ENCODE measurements at regions not wholly inside any gene's neighbourhood (a gene's known extent, or its start where the extent isn't known, plus 50 kb on each side); places are given as distances from the start of the nearest gene placed in this dataset.

DNA sequence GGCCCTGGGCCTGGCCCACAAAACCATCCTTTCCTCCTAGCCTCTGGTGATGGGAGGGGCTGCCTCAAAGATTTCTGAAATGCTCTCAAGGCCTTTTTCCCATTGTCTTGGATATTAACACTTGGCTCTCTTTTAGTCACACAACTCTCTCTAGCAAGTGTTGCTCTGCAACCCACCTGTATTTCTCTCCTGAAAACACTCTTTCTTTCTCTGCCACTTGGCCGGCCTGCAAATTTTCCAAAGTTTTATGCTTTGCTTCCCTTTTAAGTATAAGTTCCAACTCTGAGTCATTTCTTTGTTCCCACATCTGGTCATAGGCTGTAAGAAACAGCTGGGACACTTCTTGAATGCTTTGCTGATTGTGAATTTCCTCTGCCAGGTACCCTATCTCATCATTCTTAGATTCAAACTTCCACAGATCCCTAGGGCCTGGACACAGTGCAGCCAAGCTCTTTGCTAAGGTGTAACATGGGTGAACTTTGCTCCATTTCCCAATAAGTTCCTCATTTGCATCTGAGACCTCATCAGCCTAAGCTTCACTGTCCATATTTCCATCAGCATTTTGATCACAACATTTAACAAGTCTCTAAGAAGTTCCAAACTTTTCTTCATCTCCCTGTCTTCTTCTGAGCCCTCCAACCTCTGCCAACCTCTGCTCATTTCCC, 93.8 kb downstream of the TRIM29 start:
- ChIA-PET POLR2A (no interaction called here), CTCF (no interaction called here), SMC1A (ENCODE audit: uncharacterized antibody, unreplicated experiment) (no interaction called here), RAD21 (ENCODE audit: unreplicated experiment) (no interaction called here)
- Histone ChIP-seq H3K9ac (ENCODE audit: control insufficient read depth, insufficient read depth, low read length) (no peak overlapping the region), H3K4me2 (ENCODE audit: control insufficient read depth, insufficient read depth) (no peak overlapping the region), H3K4me1 (ENCODE audit: control insufficient read depth, insufficient read depth, low read length) (no peaks in the 10 kb centered on the region), H3K36me3 (ENCODE audit: control insufficient read depth in 2 of 2, insufficient read depth in 2 of 2, low read length in 1 of 2) (no peaks in the 10 kb centered on the region), H3K27me3 (replicated peaks in 1 of 2; ENCODE audit: control insufficient read depth in 2 of 2, insufficient read depth in 2 of 2, low read length in 1 of 2) (peaks cover 2% of the 10 kb centered on the region in 2 experiments; a peak in 2 of 4 replicates), H3K27ac (ENCODE audit: control insufficient read depth, insufficient read depth) (no peak overlapping the region), H3K4me3 (no peak overlapping the region), H3K79me2 (ENCODE audit: control insufficient read depth, insufficient read depth, low read length) (no peaks in the 10 kb centered on the region), H3K9me3 (replicated peaks; ENCODE audit: control insufficient read depth, insufficient read depth, low read length) (no peaks in the 10 kb centered on the region; the same call in 2 of the 3 replicates), H4K20me1 (ENCODE audit: control insufficient read depth, insufficient read depth) (no peaks in the 10 kb centered on the region), H2AFZ (ENCODE audit: control insufficient read depth, low read depth, low read length) (no peak overlapping the region)
- intact Hi-C loops (cut with micrococcal nuclease; ENCODE audit: unreplicated experiment) (no loop called here), in situ Hi-C loops (cut with MboI) (no loop called here)
- WGBS (ENCODE audit: insufficient coverage, insufficient replicate concordance, low lambda C conversion rate, missing lambda C conversion rate) = 74% methylated on average over 1 of the region's 1 CpG
- no peak for TF ChIP-seq CEBPB (IDR thresholded peaks at IDR 0.05; ENCODE audit: borderline replicate concordance in 1 of 2, low read depth in 2 of 2, low read length in 2 of 2)
- no peak for TF ChIP-seq NR2C1 (IDR thresholded peaks at IDR 0.05)
- no peak for TF ChIP-seq IRF3 (IDR thresholded peaks at IDR 0.05)
- FAIRE-seq = no peak
- DNase-seq (ENCODE audit: low read depth, low spot score) = no peak
- no TSS peak for BruUV-seq (replicated peaks)
- ATAC-seq = no peak

GRCh38 chr11:120043328-120043945, 94.5 kb downstream of the TRIM29 start:
- Histone ChIP-seq H3K4me1 (ENCODE audit: control insufficient read depth, insufficient read depth, low read length) (no peaks in the 10 kb centered on the region), H3K4me3 (no peak overlapping the region), H3K27me3 (replicated peaks in 1 of 2; ENCODE audit: control insufficient read depth in 2 of 2, insufficient read depth in 2 of 2, low read length in 1 of 2) (peaks cover 2% of the 10 kb centered on the region in 2 experiments; a peak in 2 of 4 replicates), H3K36me3 (ENCODE audit: control insufficient read depth in 2 of 2, insufficient read depth in 2 of 2, low read length in 1 of 2) (no peaks in the 10 kb centered on the region), H3K27ac (ENCODE audit: control insufficient read depth, insufficient read depth) (no peak overlapping the region), H4K20me1 (ENCODE audit: control insufficient read depth, insufficient read depth) (no peaks in the 10 kb centered on the region), H3K9ac (ENCODE audit: control insufficient read depth, insufficient read depth, low read length) (no peak overlapping the region), H3K79me2 (ENCODE audit: control insufficient read depth, insufficient read depth, low read length) (no peaks in the 10 kb centered on the region), H3K4me2 (ENCODE audit: control insufficient read depth, insufficient read depth) (no peak overlapping the region), H2AFZ (ENCODE audit: control insufficient read depth, low read depth, low read length) (no peak overlapping the region), H3K9me3 (replicated peaks; ENCODE audit: control insufficient read depth, insufficient read depth, low read length) (no peaks in the 10 kb centered on the region; the same call in 2 of the 3 replicates)
- DNase-seq (ENCODE audit: low read depth, low spot score) = no peak
- ATAC-seq = no peak
- WGBS (ENCODE audit: insufficient coverage, insufficient replicate concordance, low lambda C conversion rate, missing lambda C conversion rate) = 22% methylated on average over 4 of the region's 4 CpGs
- intact Hi-C loops (cut with micrococcal nuclease; ENCODE audit: unreplicated experiment) (no loop called here), in situ Hi-C loops (cut with MboI) (no loop called here)
- ChIA-PET RAD21 (ENCODE audit: unreplicated experiment) (no interaction called here), POLR2A (no interaction called here), CTCF (interaction anchor here (0.8 kb wide), 1 partner anchor 65 kb away, joined by 3 read pairs; no protein-coding TSS in a partner anchor), SMC1A (ENCODE audit: uncharacterized antibody, unreplicated experiment) (no interaction called here)
- no TSS peak for BruUV-seq (replicated peaks)
- TF ChIP-seq ZSCAN29 (IDR thresholded peaks at IDR 0.05) (no peak), GABPA (IDR thresholded peaks at IDR 0.05; ENCODE audit: low read depth) (no peak), PAX8 (IDR thresholded peaks at IDR 0.05) (no peak), ASH2L (IDR thresholded peaks at IDR 0.05; ENCODE audit: borderline replicate concordance, low read depth) (no peak), CEBPB (IDR thresholded peaks at IDR 0.05; ENCODE audit: borderline replicate concordance in 1 of 2, low read depth in 2 of 2, low read length in 2 of 2) (no peak)
- TF ChIP-seq, protein P1, sequence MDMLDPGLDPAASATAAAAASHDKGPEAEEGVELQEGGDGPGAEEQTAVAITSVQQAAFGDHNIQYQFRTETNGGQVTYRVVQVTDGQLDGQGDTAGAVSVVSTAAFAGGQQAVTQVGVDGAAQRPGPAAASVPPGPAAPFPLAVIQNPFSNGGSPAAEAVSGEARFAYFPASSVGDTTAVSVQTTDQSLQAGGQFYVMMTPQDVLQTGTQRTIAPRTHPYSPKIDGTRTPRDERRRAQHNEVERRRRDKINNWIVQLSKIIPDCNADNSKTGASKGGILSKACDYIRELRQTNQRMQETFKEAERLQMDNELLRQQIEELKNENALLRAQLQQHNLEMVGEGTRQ (IDR thresholded peaks at IDR 0.05; ENCODE audit: borderline replicate concordance, low read depth, low read length) = no peak
- no peak for FAIRE-seq
